ENCODE measurements at regions not wholly inside any gene's neighbourhood (a gene's known extent, or its start where the extent isn't known, plus 50 kb on each side); places are given as distances from the start of the nearest gene placed in this dataset.

DNA sequence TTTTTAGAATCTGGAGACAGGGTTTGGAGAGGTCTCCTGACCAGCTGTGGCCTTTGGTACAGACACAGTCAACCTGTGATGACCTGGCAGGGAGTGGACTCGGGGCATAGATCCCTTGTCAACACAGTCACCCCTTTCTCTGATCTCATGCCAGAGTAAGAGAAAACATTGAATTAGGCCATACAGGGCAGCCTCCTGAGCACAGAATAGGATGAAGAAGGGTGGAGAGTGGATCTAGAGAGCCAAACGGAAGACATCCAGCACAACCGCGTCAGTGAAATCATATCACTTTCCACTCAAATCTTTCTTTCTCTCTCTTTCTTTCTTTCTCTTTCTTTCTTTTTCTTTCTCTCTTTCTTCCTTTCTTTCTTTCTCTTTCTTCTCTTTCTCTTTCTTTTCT lies 145.9 kb upstream of the TBX3 start:
- TF ChIP-seq, protein P1, sequence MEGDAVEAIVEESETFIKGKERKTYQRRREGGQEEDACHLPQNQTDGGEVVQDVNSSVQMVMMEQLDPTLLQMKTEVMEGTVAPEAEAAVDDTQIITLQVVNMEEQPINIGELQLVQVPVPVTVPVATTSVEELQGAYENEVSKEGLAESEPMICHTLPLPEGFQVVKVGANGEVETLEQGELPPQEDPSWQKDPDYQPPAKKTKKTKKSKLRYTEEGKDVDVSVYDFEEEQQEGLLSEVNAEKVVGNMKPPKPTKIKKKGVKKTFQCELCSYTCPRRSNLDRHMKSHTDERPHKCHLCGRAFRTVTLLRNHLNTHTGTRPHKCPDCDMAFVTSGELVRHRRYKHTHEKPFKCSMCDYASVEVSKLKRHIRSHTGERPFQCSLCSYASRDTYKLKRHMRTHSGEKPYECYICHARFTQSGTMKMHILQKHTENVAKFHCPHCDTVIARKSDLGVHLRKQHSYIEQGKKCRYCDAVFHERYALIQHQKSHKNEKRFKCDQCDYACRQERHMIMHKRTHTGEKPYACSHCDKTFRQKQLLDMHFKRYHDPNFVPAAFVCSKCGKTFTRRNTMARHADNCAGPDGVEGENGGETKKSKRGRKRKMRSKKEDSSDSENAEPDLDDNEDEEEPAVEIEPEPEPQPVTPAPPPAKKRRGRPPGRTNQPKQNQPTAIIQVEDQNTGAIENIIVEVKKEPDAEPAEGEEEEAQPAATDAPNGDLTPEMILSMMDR (IDR thresholded peaks at IDR 0.05), result no peak
- TF ChIP-seq POLR2A (IDR thresholded peaks at IDR 0.05), result no peak

Data from lower leg skin (tissue), 3 donors.